Type B pancreatic cell (in vitro differentiated cells): ENCODE measurements at regions not wholly inside any gene's neighbourhood (a gene's known extent, or its start where the extent isn't known, plus 50 kb on each side); places are given as distances from the start of the nearest gene placed in this dataset.

Experiments
- DNase-seq: peaks from one replicate; pipeline ENCODE4 v3.0.0; 2021; ENCODE audit warnings: mixed read lengths; ENCODE audit not compliant: unreplicated experiment; ENCODE audit errors: extremely low spot score
- H3K27ac Mint-ChIP-seq: 2 replicates; pipeline ENCODE4 v1.8.0; 2021; ENCODE audit warnings: mild to moderate bottlenecking, mixed read lengths
- H3K27me3 Mint-ChIP-seq: 2 replicates; pipeline ENCODE4 v1.8.0; 2021; ENCODE audit warnings: mixed read lengths
- H3K36me3 Mint-ChIP-seq: 2 replicates; pipeline ENCODE4 v1.8.0; 2021; ENCODE audit warnings: mixed read lengths
- H3K4me1 Mint-ChIP-seq: one replicate; pipeline ENCODE4 v1.8.0; 2021; ENCODE audit warnings: mixed read lengths; ENCODE audit not compliant: unreplicated experiment
- H3K4me3 Mint-ChIP-seq: 2 replicates; pipeline ENCODE4 v1.8.0; 2021; ENCODE audit warnings: mild to moderate bottlenecking, mixed read lengths
- H3K9me3 Mint-ChIP-seq: 2 replicates; pipeline ENCODE4 v1.8.0; 2021; ENCODE audit warnings: mixed read lengths
- TF ChIP-seq, protein P1 (sequence below): fragments of 200-600 bp; sonication (generic); conservative IDR thresholded peaks from 2 replicates; pipeline ENCODE4 v1.5.0; 2021; ENCODE audit warnings: antibody characterized with exemption, mild to moderate bottlenecking

DNA sequence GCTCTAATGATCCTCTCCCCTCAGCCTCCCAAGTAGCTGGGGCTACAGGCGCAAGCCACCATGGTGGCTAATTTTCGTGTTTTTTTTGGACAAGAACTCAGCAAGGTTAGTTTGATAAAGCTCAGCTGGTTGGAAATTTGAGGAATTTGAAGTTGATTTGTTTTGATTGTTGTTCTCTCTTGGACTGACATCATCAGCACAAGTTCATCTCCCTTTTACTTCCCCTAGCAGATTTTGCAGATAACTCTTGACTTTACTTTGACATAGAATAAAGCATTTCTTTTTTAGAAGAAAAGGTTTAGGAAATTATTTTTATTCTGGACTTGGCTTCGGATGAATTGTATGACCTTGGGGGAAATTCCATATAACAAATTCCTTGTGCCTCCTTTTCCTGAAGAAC lies 74.9 kb upstream of the DLX2 start:
- no peak overlapping the region for H3K27ac Mint-ChIP-seq
- no peaks in the 10 kb centered on the region for H3K36me3 Mint-ChIP-seq
- DNase-seq: no peak
- H3K4me3 Mint-ChIP-seq: no peak overlapping the region
- peaks cover 4% of the 10 kb centered on the region for H3K4me1 Mint-ChIP-seq
- peaks cover 20% of the 10 kb centered on the region for H3K27me3 Mint-ChIP-seq
- no peaks in the 10 kb centered on the region for H3K9me3 Mint-ChIP-seq
- TF ChIP-seq, protein P1, sequence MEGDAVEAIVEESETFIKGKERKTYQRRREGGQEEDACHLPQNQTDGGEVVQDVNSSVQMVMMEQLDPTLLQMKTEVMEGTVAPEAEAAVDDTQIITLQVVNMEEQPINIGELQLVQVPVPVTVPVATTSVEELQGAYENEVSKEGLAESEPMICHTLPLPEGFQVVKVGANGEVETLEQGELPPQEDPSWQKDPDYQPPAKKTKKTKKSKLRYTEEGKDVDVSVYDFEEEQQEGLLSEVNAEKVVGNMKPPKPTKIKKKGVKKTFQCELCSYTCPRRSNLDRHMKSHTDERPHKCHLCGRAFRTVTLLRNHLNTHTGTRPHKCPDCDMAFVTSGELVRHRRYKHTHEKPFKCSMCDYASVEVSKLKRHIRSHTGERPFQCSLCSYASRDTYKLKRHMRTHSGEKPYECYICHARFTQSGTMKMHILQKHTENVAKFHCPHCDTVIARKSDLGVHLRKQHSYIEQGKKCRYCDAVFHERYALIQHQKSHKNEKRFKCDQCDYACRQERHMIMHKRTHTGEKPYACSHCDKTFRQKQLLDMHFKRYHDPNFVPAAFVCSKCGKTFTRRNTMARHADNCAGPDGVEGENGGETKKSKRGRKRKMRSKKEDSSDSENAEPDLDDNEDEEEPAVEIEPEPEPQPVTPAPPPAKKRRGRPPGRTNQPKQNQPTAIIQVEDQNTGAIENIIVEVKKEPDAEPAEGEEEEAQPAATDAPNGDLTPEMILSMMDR: no peak

DNA sequence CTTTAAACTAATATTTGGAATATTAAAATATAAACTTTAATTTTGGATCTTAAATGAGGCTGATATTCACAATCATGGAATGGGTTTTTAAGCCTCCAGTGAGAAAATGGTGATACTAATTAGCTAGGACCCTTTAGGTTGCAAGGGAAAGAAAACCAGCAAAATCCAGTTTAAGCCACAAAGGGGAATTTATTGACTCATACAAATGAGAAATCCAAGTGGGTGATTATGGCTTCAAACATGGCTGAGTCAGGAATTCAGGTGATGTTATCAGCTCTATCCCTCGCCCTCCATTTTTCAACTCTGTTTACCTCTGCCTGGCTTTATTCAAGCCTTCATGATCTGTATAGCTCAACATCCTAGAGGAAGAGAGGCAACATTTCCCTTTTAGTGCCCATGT lies 75.3 kb upstream of the DLX2 start:
- Mint-ChIP-seq H3K27ac (no peak overlapping the region), H3K9me3 (no peaks in the 10 kb centered on the region), H3K27me3 (peaks cover 19% of the 10 kb centered on the region), H3K36me3 (no peaks in the 10 kb centered on the region), H3K4me3 (no peak overlapping the region), H3K4me1 (peaks cover 4% of the 10 kb centered on the region)
- TF ChIP-seq, protein P1: no peak
- no peak for DNase-seq

DNA sequence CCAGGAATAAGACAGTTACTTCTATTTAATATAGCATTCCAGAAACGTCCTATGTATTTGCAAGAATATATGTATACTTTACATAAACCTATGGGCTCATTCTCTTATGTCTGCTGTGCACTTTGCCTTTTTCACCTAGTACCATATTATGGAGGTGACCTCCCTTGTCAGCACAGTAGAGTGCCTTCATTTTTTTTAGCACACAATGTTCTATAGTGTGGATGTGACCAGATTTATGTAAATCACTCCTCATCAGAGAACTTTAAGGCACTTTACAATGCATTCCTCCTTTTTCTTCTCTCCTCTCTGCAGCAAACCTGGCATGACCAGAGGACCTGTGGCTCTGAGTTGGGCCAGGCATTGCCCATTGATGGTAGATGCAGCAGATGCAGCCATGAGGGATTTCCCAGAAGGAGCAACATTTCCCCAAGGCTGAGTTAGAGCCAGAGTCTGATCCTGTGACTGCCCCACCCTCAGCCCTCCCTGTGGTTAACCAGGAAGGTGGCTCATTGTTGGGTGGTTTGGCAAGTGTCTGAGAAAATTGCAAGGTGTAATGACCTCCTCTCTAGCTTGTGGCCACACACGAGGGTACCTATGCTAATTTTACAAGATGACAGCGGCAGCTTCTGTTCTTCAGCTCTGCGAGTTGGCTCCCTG lies 76.5 kb upstream of the DLX2 start:
- Mint-ChIP-seq H3K27me3 (peaks cover 7% of the 10 kb centered on the region), H3K4me3 (no peak overlapping the region), H3K36me3 (no peaks in the 10 kb centered on the region), H3K4me1 (peaks cover 4% of the 10 kb centered on the region), H3K9me3 (no peaks in the 10 kb centered on the region), H3K27ac (no peak overlapping the region)
- DNase-seq: no peak
- TF ChIP-seq, protein P1: no peak

DNA sequence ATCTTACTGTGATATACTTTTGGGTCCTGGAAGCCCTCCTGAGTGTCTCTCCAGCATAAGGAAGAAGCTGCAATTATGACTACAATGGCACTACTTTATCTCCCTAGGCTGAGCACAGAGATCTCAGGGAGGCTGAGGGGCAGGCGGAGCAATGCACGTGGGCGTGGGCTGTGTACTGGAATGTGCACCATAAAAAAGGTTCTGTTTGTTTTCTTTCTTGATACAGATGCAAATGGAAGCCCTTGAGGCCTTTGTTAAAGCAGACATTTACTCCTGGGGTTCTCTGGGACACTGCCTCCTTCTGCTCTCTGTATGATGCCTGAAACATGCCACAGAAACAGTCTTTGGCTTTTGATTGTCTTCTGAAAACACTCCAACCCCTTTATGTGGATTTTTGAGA lies 79.1 kb upstream of the DLX2 start:
- Mint-ChIP-seq H3K36me3 (no peaks in the 10 kb centered on the region), H3K4me1 (peaks cover 4% of the 10 kb centered on the region), H3K27me3 (peaks cover 3% of the 10 kb centered on the region), H3K9me3 (peaks cover 4% of the 10 kb centered on the region), H3K27ac (no peak overlapping the region), H3K4me3 (no peak overlapping the region)
- TF ChIP-seq, protein P1: no peak
- no peak for DNase-seq

DNA sequence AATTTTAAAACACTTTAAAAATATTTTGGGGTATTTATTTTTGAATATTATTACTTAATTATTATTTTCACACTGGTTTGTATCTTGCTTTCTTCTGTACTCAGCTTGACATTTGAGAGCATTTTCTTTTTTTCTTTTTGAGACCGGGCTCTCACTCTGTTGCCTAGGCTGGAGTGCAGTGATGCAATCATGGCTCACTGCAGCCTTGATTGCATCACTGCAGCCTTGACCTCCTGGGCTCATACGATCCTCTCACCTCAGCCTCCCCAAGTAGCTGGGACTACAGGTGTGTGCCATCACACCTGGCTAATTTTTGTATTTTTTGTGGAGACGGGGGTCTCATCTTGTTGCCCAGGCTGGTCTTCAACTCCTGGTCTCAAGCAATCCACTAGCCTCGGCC lies 79.9 kb upstream of the DLX2 start:
- Mint-ChIP-seq H3K27ac (no peak overlapping the region), H3K4me1 (peaks cover 4% of the 10 kb centered on the region)

More for the DNA sequence above, 79.9 kb upstream of the DLX2 start:
- no peak for DNase-seq
- Mint-ChIP-seq H3K4me3 (no peak overlapping the region), H3K9me3 (peaks cover 4% of the 10 kb centered on the region), H3K36me3 (no peaks in the 10 kb centered on the region), H3K27me3 (peaks cover 3% of the 10 kb centered on the region)
- TF ChIP-seq, protein P1: no peak
